HG03565 (cell line): ENCODE measurements at regions not wholly inside any gene's neighbourhood (a gene's known extent, or its start where the extent isn't known, plus 50 kb on each side); places are given as distances from the start of the nearest gene placed in this dataset.

ENCODE experiments used
- ATAC-seq: cut with Tn5 transposase; IDR thresholded peaks from one replicate; pipeline ENCODE4 v1.9.1; 2021; ENCODE audit warnings: mild to moderate bottlenecking, moderate library complexity; ENCODE audit not compliant: unreplicated experiment

DNA sequence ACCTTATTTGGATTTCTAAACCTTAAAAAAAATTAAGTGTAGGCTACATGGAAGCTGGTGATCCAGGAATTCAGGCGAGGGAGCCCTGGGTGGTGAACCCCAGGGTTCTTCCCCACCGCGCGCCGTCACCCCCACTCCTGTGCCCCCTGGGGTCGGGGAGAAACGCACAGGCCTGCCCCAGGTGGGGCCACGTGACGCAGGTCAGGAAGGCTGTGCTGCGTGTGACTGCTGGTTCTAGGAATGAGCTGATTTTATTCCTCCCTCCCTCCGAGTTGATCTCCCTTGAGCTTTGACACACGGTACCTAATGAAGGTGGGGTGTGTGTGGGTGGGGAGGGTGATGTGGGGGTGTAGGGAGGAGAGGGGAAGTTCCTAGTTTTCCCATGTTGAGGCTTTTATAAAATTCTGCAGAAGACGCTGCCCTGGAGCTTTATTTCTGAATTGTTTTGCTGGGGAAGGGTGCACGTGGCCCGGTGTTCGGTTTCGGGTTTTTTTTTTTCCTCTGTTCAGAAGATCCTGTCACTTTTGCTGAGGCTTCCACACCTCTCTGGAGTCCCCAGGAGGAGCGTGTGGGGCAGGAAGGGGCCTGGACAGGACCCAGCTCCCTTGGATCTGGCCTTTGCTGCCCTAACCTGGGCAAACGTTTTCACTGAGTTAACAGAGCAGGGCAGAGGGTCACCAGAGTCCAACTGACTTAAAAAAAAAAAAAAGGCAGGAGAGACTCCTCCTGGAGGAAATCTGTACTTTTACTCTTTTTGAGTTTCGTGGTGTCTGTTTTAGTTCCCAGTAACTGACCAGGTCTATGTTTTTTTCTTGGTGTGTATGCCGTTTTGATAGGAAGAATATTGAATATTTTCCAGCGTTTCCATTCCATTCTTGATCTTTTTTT lies 55.8 kb upstream of the GSE1 start:
- no peak for ATAC-seq

DNA sequence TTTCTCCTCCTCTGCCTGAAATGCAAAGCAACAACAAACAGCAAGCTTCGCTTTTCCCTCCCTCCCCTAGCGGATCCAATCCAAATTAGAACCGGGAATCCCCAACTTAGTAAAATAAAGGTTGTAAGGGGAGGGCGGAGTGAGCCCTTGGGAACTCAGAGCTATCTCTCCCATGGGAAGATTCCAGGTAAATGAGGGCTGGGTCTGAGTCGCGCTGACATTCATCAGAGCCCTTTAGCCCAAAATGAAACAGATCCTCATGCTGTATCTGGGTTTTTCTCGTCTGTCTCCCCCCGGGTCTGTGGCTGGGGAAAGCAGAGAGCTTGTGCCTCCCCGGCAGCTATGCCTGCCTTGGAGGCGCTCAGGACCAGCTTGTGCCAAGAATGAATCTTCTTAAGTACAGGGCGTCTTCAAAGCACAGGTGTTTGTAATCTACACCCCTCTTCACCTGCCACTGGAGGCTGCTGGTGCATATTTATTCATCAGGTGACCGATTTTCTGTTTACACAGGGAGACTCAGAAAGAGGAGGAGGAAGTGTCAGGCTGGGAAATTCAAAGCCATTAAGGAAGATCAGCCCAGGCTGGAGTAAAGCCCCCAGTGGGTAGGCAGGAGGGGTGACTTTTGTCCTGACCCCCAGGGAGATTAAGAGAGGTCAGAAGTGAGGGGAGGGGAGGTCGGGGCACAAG lies 55.0 kb upstream of the GSE1 start:
- ATAC-seq = no peak

DNA sequence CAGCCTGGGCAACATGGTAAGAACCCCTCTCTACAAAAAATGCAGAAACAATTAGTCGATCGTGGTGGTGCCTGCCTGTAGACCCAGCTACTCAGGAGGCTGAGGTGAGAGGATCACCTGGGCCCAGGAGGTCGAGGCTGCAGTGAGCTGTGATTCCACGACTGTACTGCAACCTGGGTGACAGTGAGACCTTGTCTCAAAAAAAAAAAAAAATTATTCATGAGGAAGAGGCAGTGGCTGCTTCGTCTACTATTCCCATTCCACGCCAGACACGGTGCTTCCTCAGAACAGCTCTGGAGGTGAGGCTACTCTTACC lies 52.2 kb upstream of the GSE1 start:
- ATAC-seq = no peak

DNA sequence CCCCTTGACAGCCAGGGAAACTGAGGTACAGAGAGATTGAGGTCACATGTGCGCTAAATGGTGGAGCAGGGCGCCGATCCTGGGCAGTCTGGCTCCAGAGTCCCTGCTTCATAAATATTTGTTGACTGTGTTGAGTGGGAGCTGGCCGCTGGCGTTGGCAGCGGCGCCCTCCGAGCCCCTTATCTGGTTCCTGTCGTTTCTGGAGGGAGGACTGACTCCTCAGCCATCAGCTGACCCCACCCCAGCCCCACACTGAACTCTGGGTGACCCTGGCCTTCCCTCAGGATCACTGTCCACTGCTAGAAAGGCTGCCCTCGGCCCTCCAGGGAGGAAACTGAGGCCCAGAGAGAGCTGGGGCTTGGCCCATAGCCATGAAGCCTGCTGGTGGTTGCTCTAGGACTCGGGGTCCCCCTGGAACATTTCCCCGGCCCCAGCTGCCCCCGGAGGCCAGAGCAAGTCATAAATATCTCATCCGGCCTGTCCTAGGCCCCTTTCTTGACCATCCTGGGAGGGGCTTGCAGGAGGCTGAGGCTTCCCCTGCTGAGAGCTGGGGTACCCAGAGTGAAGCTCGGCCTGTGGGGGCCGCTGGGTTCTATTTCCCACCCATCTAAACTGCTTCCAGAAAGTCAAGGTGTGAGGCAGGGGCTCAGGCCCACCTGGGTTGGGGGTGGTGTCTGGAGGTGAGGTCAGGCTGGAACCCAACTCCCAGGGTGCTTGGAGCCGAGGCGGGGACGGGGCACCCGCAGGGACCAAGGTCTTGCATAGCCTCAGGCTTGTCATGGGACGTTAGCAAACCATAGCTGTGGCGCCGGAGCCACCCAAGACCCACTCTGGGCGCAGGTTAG lies 51.7 kb upstream of the GSE1 start:
- ATAC-seq = no peak

DNA sequence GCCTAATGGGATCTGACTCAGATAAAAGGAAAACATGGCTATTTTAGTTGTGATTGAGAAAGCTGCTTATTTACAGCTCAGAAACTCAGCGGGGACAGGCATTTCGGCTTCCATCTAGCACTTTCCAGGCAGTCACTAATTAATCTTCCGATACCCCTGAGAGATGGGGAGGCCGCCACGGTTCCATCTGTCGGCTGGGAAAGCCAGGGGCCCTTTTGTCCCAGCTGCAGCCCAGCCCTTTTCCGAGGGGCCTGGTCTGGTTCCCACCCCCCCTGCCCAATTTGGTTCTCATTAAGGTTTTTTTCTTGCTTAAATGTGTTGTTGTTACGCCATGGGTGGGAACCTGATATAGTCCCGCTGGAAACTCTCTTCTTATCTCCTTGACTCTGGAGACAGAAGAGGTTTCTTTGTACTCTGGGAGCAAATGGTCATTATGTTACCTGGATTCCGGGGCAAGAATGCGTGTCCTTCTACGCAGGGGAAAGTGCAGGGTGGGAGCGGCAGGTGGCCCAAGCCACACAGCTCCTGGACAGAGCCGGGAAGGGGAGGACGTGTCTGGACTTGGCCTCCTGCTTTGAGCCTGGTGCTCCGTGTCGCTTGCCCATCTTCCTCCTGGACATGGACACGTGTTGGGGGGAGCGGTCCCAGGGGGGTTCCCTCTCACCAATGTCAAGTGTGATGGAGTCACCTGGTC lies 50.9 kb upstream of the GSE1 start:
- ATAC-seq = no peak

DNA sequence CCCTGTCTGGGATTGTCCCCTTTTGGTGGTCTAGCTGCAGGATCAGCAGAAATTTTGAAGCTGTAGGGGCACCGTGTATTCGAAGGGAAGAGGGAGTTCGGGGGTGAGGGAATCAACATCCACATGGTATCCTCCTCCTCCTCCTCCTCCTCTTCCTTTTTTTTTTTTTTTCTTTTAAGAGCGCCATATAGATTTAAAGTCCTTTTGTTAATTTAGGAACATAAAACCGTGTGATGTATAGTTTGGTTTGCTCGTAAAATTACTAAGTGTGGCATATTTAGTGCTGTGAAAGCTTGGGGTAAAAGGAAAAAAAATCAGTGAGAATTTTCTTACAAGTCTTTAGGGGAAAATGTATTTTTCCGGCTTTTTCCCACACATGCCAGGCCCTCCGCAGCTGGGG lies 50.1 kb upstream of the GSE1 start:
- no peak for ATAC-seq
